NCI-H2107 treated with DMSO at 0.1 percent for 48 hours (cell line): ENCODE measurements at regions not wholly inside any gene's neighbourhood (a gene's known extent, or its start where the extent isn't known, plus 50 kb on each side); places are given as distances from the start of the nearest gene placed in this dataset.

Experiments used
- DNase-seq: peaks from one replicate; lab custom pipeline; 2025; ENCODE audit not compliant: unreplicated experiment; lab: John Stamatoyannopoulos, UW

DNA sequence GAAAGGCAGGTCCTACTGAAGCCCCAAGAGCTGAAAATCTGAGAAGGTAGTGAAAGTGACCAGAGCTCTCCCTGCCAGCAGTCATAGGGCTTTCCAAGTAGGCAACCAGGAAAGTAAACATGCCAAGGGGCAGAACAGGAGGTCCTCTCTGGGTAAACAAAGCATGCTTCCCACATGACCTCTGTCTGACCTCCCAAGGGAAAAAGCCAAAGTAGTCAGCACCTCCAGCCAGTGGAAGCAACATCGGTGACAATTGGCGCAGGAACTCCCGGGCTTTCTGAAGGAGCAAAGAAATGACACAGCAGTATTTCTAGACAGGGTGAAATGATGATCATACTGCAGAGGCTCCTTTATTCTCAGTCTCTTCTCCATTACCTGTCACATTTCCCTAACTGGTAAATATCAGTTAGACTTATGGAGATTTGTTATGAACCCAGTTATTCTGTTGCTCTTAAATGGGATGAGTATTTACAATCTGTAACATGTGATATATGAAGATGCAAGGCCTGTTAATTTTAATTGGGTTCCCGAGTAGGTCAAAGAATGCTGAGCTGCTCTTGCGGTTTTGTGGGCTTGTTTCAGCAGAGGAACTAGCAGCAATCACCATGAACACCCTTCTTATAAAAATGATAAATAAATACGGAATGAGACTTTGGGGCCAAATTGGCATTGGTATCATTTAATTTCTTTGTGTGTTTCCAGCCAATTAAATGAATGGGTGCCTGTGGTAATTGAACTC lies 321.0 kb downstream of the RND3 start:
- no peak for DNase-seq

DNA sequence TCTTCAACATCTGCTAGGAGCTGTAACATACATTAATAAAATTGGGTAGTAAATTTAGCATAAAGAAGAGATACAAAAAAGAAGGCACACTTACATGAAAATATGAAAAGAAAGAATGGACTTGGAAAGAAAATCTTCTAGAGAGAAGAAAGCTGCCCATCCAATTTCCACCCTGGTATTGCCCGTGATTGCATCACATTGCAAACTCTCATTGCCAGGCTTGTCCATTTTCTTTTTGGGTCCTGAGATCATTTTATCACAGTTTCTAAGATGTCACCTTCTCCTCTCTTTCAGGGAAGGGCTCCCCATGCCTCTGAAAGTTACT lies 321.5 kb downstream of the RND3 start:
- no peak for DNase-seq

DNA sequence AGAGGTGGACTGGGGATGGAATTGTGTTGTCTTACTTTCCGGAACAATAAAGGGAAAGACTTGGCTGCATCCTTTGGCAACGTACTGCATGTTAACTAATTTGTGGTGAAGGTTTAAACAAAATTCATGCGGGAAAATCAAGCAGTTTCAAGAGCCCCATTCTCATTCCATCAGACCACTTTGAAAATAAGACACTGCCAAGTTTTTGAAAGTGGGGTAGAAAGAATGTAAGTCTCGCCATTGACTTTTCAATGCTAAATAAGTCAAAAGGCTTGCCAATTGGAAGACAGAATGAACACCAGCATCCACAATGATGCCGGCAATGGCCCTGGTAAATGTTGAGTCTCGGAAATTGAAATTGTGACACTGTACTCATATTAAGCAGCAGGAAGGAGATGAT lies 322.0 kb downstream of the RND3 start:
- no peak for DNase-seq

DNA sequence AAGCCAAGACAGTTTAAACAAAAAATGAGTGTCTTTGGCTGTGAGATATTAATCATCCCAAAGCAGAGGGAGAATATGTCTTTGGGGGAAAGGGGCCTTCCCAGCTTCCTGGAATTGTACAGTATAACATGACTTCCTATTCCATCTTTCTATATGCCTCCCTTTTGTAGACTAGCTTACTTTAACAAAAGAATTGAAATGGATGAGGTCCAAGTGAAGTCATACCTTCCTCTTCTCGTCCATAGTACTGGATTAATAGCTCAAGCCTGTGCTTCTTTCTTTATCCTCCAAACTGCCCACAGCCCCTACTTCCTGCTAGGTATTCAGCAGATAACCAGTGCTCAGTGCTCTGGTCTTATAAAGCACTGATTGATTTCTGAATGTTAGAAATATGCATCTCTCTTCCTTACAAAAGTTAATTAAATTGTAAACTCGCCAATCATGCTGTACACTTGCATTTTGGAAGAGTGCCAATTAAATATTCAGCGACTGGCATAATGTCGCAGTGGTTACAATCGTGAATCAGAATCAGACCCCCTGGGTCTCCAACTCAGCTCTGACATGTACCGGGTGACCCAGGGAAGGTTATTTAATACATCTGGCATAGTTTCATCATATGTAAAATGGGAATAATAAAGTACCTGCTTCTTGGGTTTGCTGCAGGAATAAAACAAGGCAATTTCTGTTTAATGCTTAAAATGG lies 325.1 kb downstream of the RND3 start:
- DNase-seq: no peak

DNA sequence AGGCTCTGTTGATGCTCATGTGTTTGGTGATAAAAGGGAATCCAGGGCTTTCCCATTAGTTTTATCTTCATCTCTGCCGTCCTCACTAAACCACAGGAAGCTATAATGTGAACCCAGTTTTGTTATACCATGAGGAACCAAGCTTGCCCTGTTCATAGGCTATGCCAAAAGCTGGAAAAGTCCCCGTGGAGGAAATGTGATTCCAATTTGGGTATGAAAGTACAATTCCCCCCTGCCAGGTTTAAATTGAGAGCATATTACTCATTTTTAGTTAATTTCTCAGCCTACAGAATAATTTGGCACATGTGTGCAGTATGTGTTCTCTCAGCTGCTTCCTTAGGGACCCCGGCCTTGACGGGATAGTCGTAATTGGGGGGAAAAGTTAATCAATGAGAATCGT lies 327.4 kb downstream of the RND3 start:
- no peak for DNase-seq

DNA sequence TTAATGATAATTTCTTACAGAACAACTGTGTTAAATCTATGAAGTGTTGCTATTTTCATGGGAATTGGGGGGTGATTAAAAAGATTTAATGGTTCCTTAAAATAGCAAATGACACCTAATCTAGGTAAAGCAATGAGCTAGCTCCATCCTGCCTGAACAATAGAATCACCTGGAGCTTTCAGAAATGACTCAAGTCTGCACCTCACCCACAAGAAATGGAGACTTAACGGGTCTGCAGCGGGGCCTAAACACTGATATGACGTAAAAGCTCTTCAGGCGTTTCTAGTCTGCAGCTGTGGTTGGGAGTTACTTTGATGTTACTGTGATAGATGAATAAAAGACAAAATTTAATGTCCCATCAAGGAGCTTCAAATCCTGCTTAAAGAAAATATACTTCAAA lies 328.2 kb downstream of the RND3 start:
- DNase-seq: no peak

DNA sequence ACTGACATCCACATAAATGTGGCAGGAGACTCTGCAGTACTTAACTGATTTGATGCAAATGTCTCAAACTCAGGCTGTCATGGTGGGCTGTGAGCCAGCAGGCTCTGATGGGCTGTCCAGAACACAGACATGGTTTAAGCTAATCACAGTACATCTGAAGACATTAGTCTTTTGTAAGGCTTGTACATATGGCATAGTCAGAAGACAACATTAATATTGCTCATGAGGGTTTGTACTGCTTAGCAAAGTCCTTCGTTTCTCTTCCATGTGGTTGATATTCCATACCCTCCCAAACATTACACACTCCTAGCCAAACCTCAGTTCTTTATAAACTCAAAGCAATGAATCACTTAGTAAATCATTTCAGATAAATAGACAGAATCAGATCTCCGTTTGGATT lies 330.6 kb downstream of the RND3 start:
- no peak for DNase-seq

DNA sequence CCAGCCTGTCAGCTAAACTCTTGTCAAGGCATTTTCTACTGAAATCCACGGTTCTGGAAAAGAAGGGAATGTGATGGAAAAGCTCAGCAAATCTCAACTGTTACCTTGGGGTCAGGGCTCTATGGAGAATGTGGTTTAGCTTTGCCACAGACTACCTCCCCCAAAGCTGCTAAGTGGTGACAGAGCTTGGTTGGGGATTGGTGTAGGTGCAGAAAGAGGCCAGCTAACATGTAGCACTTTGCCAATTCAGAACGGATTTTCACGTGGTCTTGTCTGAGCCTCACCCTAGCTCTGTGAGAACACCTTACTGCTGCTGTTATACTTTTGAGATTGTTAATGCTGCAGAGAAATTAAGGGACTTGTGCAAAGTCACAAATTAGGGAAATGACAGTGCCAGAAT lies 331.1 kb downstream of the RND3 start:
- no peak for DNase-seq

DNA sequence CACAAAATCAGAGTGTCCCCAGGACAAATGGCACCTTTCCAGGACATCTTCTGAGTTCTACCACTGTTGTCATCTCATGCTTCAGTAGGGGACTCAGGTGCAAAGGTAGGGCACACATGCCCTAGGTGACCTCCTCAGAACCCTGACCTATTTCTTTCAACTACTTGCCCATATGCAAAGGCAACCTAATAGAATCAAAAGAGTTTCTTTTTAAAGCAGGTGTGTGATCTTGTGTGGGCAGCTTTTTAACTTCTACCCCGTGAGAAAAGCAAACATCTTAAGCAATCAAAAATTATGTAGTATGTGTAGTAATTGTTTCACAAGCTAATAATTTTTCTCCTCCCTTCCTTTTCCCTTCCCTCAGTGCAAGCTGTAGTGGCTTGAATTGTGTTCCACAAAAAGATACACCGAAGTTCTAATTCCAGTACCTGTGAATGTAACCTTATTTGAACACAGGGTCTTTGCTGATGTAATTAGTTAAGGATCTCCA lies 333.1 kb downstream of the RND3 start:
- no peak for DNase-seq

DNA sequence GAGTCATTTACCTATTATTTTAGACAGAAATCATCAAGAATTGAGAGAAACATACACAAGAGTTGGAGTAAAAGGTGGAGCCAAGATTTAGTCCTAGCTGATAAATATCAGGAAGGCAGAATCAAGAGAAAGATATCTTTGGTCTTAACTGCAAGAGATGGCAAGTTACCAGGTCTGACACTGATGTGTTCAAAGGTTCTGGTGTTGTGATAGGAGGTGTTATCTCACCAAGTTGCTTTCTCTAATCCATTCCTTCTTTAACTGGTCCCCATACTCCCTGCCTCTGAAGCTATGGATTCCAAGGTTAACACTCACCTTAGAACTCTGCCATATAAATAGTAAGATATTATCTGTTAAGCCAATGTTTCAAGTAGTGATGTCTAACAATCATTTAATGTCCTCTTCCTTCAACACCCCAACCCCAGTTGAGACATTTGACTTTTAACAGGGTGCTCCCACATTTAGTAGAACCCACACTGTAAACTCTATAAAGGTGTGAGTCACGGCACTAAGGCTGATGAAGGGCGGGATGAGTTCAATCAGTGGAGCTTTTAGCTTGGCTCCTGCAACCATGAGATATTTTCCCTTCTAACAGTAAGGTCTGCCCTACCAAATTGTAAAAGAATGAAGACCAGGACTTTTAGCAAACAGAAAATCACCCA lies 333.7 kb downstream of the RND3 start:
- no peak for DNase-seq

DNA sequence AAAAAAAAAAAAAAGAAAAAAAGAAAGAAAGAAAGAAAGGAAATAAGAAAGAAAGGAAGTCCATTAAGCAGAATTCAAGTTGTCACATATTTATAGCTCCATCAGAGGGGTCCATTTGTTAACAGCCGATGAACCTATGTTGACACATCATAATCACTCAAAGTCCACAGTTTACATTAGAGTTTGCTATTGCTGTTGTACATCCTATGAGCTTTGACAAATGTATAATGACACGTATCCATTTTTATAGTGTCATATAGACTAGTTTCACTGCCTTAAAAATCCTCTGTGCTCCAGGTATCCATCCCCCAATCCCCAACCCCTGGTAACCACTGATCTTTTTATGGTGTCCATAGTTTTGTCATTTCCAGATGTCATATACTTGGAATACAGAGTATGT lies 335.2 kb downstream of the RND3 start:
- no peak for DNase-seq

DNA sequence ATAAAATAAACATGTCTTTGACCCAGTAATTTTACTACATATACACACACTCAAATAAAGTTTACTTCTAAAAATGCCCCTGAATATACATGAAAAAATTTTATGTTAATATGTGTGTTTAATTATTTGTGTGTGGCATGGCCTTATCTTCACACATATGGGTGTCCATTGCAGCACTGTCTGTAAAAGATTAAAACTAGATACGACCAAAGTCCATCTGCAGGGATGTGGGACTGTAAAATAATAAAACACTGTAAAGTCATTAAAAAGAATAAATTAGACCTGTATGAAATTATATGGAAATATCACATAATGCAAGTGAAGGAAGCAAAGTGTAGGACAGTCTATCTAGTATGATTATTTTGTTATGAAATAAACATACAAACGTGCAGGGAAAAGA lies 337.3 kb downstream of the RND3 start:
- no peak for DNase-seq

DNA sequence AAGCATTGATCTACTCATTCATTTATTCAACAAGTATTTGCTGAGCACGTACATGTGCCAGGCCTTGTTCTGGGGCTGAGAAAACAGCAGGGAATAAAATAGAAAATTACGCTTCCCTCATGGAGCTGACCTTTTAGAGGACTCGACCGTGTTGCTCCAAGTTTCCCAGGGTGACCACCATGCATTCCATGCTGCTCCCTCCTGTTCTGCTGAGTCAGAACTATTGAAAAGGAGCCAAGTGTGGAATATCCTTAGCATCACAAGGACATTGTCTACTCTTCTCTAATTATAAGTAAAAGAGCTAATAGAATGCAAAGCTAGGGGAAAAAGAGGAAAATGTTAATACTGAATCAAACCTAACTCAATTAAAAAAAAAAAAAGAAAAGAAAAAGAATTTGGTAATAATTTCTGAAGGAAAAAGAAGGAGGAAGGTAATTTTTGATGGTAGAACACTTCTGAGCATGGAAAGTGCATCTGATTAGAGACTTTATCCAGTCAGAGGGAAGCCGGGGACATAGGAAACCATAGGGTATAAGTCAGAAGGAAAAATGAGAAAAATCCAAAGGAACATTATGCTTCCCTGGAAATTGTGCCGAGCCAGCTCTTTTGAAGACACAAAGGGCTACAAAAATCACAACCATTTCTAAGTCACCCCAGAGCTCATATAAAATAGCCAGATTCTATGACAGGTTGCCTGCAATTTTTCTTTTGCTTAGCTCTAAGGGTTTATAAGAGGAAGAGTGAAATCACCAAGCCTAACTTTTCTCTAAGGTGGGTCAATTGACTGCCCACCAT lies 339.4 kb downstream of the RND3 start:
- no peak for DNase-seq

DNA sequence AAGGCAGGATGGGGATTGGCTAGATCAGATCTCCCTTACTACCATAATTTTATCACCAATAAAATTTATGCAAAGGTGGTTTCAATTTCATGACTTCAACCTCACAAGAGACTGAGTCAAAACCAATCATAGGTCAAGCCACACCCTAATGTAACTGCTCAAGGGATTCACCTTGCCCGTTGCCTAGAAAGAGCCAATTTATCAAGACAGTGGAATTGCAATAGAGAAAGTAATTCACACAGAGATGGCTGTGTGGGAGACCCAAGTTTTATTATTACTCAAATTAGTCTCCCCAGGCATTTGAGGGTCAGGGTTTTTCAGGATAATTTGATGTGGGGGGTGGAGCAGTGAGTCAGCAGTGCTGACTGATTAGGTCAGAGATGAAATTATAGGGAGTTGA lies 340.6 kb downstream of the RND3 start:
- no peak for DNase-seq

DNA sequence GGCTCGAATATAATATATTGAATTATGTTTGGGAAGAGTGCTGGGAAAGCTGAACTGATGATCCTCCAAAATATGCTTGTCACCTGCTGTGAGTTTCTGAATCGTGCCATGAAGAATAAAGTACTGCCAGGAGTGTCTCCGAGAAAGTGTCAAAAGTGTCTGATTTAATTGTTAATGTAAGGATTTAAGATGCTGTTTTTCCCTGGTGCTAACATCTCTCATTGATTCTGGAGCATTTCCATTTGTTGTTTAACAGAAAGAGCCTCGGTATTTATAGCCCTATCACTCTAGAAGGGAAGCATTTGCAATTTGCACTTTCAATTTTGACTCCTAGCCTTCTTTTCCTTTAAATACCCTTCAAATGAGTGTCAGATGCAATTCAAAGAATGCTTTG lies 342.2 kb downstream of the RND3 start:
- DNase-seq: no peak

DNA sequence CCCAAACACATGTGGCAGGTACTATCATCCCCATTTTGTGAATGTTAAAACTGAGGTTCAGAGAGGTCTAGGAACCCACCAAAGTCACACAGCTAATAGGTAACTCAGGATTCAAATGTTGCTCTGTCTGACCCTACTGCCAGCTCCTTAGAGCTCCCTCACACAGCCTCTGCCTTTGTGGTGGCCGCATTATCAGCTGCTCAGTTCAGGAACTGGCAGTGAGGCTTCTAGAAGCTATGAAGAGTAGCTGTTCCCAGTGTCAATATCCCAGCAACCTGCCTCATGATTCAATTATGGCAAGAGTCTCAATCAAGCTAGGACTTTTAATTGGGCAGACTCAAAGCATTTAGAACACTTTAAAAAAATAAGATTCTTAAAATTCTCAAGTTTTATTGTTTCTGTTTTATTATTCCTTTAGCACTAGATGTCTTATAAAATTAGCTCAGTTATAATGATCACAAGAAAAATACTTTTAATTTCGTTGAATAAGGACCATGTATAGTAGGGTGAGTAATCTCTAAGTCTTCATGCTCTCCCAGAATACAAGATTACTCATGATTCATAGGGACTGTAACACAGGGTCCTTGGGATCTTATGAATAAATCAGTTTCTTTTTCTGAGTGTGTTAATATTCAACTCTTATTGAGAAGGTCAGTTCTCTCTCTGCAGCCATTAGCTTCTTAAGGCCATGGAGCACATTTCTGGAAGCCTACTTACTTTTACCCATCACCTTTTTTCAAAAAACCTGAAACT lies 342.7 kb downstream of the RND3 start:
- DNase-seq: no peak

DNA sequence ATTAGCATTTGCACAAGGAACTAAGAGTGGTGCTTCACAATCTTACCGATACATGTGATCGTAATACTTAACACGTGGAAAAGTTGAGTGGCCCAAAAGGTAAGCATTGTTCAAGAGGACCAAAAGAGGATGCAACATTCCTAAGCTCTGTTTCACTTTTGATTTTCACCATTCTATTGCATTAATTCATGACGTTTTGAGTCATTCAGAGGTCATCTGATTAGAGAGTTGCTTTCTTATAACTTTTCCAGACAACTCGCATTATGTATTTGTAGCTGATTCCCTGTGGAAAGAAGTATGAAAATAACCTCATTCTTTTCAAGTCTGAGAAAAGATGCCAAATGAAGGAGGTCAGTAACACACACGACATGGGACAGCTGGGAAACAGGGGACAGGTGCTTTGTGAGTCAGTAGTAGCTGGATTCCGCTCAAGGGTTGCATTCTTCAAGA lies 344.4 kb downstream of the RND3 start:
- no peak for DNase-seq

DNA sequence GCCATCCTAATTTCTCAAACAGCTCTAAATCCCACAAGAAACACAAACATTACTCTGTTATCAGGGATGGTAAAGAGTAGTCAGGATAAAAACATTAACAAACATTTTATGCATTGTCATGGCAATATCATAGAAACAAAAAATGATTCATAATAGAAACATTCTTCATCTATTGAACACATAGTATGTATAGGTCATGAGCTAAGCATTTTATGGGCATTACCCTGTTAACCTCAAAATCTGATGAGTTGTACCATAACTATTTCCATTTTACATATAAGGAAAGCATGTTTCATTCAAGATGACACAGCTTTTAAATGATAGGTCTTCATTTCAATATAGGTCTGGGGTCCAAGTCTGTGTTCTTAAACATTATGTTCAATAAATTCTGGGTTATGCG lies 344.9 kb downstream of the RND3 start:
- DNase-seq: no peak

DNA sequence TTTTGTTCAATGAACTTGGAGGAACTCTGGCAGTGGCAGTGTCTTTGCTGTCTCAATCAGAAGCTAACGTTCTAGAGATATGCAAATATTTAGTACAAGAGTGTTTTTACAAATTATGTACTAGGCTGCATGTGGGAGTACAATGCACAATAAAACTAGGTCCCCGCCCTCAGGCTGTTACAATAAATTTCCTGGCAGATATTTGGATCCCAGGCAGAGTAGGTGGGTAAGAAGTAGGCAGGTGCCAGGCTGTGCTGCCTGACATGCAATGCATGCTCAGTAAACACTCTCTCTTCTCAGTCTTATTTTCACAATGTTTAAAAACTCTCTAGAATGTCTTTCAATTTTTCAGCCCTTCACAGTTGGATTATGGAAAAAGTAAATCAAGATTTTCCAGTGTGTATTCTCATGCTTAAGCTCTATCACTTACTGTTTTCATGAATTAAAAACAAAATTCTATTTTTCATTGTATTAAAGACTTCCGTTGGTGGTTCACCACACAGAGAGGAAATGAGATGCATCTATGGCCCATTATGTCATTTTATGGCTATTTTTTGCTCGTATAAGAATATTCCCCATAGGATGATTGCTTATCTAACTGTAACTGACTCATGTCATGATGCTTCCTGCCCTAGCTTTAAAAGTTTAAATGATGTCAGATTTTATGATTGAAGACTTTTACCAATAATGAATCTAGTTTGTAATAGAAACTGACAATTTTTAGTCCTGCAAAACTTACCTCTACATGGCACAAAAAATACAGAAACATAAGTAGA lies 346.1 kb downstream of the RND3 start:
- DNase-seq: no peak

DNA sequence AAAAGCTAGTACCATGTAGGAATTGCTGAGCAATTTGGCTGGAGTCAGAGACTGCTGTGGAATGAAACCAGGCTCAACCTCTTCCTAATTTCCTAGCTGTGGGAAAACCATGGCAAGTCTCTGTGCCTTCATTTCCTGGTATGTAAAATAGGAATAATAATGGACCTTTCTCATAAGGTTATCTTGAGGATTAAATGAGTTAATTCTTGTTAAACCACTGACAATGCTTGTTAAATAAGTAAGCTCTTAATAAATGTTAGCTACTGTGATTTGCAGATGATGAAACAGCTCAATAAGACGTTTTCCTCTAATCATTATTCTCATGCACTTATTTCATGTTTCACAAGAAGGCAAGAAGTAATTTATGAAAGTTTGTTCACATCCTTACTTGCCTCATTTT lies 346.7 kb downstream of the RND3 start:
- DNase-seq: no peak
